ENCODE measurements at regions not wholly inside any gene's neighbourhood (a gene's known extent, or its start where the extent isn't known, plus 50 kb on each side); places are given as distances from the start of the nearest gene placed in this dataset.

DNA sequence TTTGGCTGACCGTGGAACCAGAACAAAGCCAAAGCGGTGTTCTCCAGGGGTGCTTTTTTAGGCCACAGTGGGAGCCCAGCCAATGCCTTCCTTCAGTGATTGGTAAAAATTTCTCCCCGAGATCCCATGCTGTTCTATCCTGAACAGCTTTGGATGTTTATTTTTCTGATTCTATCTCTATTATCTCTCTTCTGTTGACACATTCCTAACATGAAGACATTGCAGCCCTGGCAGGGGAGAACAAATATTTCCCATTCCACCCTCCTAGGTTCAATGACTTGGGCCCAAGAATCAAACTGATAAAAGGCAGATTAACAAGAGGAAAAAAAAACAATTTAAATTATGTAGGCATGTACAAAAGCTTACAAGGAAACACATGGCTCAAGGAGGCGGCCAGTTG, 162.7 kb downstream of the PFKFB3 start:
- Histone ChIP-seq H3K9ac (ENCODE audit: insufficient read depth, low read depth, low read length) (no peak overlapping the region), H3K79me2 (ENCODE audit: insufficient read depth, low read length) (no peaks in the 10 kb centered on the region), H3K4me1 (ENCODE audit: insufficient read depth, low read length) (peaks cover 14% of the 10 kb centered on the region), H3K4me3 (replicated peaks in 1 of 3; ENCODE audit: insufficient read depth in 1 of 3, low read depth in 2 of 3, low read length in 3 of 3) (no peak overlapping the region), H2AFZ (ENCODE audit: low read length) (no peak overlapping the region), H3K36me3 (replicated peaks in 1 of 2; ENCODE audit: control insufficient read depth in 1 of 2, insufficient read depth in 2 of 2, low read length in 2 of 2) (no peaks in the 10 kb centered on the region), H3K9me3 (ENCODE audit: low read length) (no peaks in the 10 kb centered on the region), H3K4me2 (ENCODE audit: low read depth, low read length) (no peak overlapping the region), H3K27me3 (ENCODE audit: control insufficient read depth in 1 of 2, insufficient read depth in 2 of 2, low read length in 2 of 2) (peaks cover 0 to 20% of the 10 kb centered on the region in 2 experiments; a peak in 4 of 5 replicates), H4K20me1 (ENCODE audit: insufficient read depth, low read length) (no peaks in the 10 kb centered on the region), H3K27ac (ENCODE audit: extremely low read length, insufficient read depth, low read length) (no peak overlapping the region)
- FAIRE-seq (no peak), ATAC-seq (peak; percentile 74), DNase-seq (ENCODE audit: low spot score) (peak; percentile 53)
- 5% methylated on average over 4 of the region's 4 CpGs for WGBS (ENCODE audit: low lambda C conversion rate)
- no TSS peak for BruUV-seq (replicated peaks)
- in situ Hi-C loops (cut with HindIII; ENCODE audit: extremely low pct_ligation_motif_present, low pct_unique_long_range_greater_than_20kb) (no loop called here), intact Hi-C loops (cut with micrococcal nuclease; ENCODE audit: unreplicated experiment) (no loop called here)
- CTCF ChIA-PET (ENCODE audit: low intra/inter-chr PET ratio, low total read pairs), result no interaction called here
- POLR2A ChIA-PET, result no interaction called here
- peak; percentile 44; the same call in 1 of the 2 replicates for TF ChIP-seq GATA4 (IDR thresholded peaks at IDR 0.05; ENCODE audit: borderline replicate concordance, low read depth)
- no peak for TF ChIP-seq THAP11 (CRISPR knock-in tag; IDR thresholded peaks at IDR 0.05)
- TF ChIP-seq ZNF782 (CRISPR knock-in tag; IDR thresholded peaks at IDR 0.05; ENCODE audit: borderline replicate concordance), result no peak
- TF ChIP-seq SP5 (CRISPR knock-in tag; IDR thresholded peaks at IDR 0.05; ENCODE audit: borderline replicate concordance, low read depth), result peak; percentile 20; the same call in 1 of the 2 replicates
- no peak for TF ChIP-seq SMARCE1 (IDR thresholded peaks at IDR 0.05; ENCODE audit: borderline replicate concordance)
- no peak for TF ChIP-seq LCORL (IDR thresholded peaks at IDR 0.05)
- TF ChIP-seq LCORL (CRISPR knock-in tag; IDR thresholded peaks at IDR 0.05), result no peak
- TF ChIP-seq HOXA5 (CRISPR knock-in tag; IDR thresholded peaks at IDR 0.05), result no peak
- TF ChIP-seq, protein P1, sequence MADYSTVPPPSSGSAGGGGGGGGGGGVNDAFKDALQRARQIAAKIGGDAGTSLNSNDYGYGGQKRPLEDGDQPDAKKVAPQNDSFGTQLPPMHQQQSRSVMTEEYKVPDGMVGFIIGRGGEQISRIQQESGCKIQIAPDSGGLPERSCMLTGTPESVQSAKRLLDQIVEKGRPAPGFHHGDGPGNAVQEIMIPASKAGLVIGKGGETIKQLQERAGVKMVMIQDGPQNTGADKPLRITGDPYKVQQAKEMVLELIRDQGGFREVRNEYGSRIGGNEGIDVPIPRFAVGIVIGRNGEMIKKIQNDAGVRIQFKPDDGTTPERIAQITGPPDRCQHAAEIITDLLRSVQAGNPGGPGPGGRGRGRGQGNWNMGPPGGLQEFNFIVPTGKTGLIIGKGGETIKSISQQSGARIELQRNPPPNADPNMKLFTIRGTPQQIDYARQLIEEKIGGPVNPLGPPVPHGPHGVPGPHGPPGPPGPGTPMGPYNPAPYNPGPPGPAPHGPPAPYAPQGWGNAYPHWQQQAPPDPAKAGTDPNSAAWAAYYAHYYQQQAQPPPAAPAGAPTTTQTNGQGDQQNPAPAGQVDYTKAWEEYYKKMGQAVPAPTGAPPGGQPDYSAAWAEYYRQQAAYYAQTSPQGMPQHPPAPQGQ (CRISPR knock-in tag; IDR thresholded peaks at IDR 0.05; ENCODE audit: borderline replicate concordance), result no peak
- TF ChIP-seq ZNF557 (CRISPR knock-in tag; IDR thresholded peaks at IDR 0.05), result no peak
- TF ChIP-seq FOXA1 (IDR thresholded peaks at IDR 0.05), result no peak
- TF ChIP-seq FOXA1 (CRISPR knock-in tag; IDR thresholded peaks at IDR 0.05), result peak; percentile 49
- TF ChIP-seq TOE1 (CRISPR knock-in tag; IDR thresholded peaks at IDR 0.05), result no peak
- no peak for TF ChIP-seq RORA (CRISPR knock-in tag; IDR thresholded peaks at IDR 0.05)
- TF ChIP-seq, protein P2, sequence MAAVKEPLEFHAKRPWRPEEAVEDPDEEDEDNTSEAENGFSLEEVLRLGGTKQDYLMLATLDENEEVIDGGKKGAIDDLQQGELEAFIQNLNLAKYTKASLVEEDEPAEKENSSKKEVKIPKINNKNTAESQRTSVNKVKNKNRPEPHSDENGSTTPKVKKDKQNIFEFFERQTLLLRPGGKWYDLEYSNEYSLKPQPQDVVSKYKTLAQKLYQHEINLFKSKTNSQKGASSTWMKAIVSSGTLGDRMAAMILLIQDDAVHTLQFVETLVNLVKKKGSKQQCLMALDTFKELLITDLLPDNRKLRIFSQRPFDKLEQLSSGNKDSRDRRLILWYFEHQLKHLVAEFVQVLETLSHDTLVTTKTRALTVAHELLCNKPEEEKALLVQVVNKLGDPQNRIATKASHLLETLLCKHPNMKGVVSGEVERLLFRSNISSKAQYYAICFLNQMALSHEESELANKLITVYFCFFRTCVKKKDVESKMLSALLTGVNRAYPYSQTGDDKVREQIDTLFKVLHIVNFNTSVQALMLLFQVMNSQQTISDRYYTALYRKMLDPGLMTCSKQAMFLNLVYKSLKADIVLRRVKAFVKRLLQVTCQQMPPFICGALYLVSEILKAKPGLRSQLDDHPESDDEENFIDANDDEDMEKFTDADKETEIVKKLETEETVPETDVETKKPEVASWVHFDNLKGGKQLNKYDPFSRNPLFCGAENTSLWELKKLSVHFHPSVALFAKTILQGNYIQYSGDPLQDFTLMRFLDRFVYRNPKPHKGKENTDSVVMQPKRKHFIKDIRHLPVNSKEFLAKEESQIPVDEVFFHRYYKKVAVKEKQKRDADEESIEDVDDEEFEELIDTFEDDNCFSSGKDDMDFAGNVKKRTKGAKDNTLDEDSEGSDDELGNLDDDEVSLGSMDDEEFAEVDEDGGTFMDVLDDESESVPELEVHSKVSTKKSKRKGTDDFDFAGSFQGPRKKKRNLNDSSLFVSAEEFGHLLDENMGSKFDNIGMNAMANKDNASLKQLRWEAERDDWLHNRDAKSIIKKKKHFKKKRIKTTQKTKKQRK (IDR thresholded peaks at IDR 0.05; ENCODE audit: low read length), result no peak
- TF ChIP-seq NAIF1 (CRISPR knock-in tag; IDR thresholded peaks at IDR 0.05; ENCODE audit: borderline replicate concordance), result no peak
- TF ChIP-seq ZNF10 (CRISPR knock-in tag; IDR thresholded peaks at IDR 0.05; ENCODE audit: borderline replicate concordance, low read depth), result no peak
